ENCODE measurements at regions not wholly inside any gene's neighbourhood (a gene's known extent, or its start where the extent isn't known, plus 50 kb on each side); places are given as distances from the start of the nearest gene placed in this dataset.

DNA sequence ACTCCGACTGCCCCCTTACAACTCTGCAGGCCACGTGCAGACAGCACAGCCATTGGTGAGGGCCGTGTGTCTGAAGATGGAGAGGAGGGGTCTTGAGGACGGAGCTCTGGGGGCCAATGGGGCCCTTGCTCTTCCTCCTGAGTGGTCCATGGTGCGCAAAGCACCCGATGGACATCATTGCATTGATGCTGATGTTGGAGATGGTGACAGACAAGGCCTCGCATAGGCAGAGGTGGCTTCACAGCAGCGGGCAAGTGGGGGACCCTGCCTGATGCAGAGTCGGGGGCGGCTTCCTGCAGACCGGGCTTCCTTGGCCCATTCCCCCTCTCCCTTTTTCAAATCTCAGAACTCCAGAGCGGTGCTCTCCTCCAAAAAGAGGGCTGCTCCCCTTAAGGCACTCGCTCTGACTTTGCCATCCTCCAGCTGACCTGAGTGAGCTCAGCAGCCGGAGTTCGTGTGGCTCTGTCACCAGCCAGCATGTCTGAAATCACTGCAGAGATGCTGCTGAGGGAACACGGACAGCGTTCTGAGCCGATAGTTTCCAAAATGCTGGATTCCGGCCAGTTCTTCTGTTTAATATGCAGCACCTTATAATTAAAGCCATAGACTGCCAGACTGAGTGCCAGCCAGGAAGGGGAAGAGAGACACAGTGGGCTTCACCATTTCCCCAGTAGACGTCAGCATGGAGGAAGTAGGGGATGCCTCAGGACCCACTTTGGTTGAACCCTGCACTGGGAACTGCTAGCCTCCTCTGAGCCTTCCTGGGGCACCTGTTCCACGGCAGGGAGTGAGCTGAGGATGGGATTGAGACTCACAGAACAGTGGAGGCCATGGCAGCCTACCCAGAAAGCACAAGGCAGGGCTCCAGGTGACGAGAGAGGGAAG is 278.2 kb downstream of the BRD1 start:
- ATAC-seq (replicated peaks in 6 of 8), result no peak
- H3K27ac ChIP-seq, result no peak overlapping the region
- in situ Hi-C loops (cut with MboI; ENCODE audit: low pct_unique_long_range_greater_than_20kb in 2 of 9, low sequenced_read_pairs in 9 of 9, unreplicated experiment in 9 of 9), result no loop called here
- WGBS, 10 experiments, result 4 to 100% (median 47%) methylated on average over 1 to 8 of the region's 22 CpGs; no CpG with 5 or more reads in 3 of the 10 experiments
- no peaks in the 10 kb centered on the region for H3K4me1 ChIP-seq (replicated peaks in 1 of 2)
- H3K4me3 ChIP-seq, result no peak overlapping the region

DNA sequence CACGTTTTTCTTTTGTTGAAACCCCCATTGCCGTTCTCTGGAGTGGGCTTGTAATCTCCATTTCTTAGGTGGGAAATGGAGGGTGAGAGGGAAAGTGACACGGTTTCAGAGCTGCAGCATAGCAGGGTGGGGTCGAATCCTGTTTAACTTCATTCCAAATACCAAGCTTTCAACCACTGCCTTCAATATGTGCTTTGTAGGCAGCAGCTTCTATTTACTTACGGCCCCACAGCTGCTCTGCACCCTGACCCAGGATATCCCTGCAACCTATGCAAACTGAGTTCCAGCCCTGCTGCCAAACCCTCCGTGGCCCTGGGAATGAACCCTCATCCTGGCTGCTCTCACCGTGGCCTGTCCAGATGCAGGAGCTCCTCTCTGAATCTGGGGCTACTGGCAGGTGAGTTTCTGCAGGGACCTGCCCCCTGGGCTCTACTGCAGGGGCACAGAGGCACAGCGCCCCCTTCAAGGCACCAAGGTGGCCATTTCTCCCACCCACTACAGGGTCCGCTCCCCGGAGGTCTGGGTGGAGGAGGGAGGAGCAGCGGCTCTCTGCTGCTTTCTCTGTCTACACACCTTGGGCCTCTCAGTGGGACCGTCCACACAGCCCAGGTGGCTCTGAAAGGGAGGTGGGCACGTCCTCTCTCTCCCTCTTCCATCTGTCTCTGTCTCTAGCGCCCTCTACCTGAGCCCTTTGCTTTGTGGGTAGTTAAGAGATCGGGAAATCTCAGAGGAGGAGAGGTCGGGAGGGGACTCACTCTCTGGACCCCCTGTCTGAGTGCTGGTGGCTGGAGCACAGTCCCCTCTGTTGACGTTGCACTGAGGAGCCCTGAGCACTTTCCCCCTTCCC is 279.1 kb downstream of the BRD1 start:
- Histone ChIP-seq H3K27ac (no peak overlapping the region), H3K4me3 (no peak overlapping the region), H3K4me1 (replicated peaks in 1 of 2) (no peaks in the 10 kb centered on the region)
- 0 to 60% (median 35%) methylated on average over 1 to 9 of the region's 17 CpGs; no CpG with 5 or more reads in 2 of the 10 experiments for WGBS, 10 experiments
- no peak for ATAC-seq (replicated peaks in 6 of 8)
- in situ Hi-C loops (cut with MboI; ENCODE audit: low pct_unique_long_range_greater_than_20kb in 2 of 9, low sequenced_read_pairs in 9 of 9, unreplicated experiment in 9 of 9), result no loop called here

DNA sequence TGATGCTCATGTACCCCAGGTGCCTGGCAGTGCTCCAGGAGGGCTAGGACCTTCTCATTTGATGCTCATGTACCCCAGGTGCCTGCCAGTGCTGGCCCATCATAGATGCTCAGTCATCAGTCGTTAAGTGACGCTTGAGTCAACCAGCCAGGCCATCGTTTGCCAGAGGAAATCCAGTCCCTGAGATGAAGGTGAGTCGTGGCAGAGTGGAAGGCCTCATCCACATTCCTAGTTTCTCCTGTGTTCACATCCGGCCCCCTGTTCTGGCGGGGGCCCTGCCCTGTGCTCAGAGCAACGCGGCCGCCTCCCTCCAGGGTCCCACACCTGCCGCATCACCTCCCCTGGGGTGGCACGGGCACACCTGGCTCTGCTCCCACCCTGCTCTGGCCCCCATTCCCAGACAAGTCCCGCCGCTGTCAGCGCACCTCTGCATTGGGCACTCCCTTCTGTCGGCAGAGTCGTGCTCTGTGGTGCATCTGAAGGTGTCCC is 279.9 kb downstream of the BRD1 start:
- WGBS, 10 experiments, result 38 to 100% (median 75%) methylated on average over 1 to 5 of the region's 16 CpGs; no CpG with 5 or more reads in 4 of the 10 experiments
- in situ Hi-C loops (cut with MboI; ENCODE audit: low pct_unique_long_range_greater_than_20kb in 2 of 9, low sequenced_read_pairs in 9 of 9, unreplicated experiment in 9 of 9), result no loop called here

GRCh38 chr22:49546811-49547585 is 280.7 kb downstream of the BRD1 start:
- Histone ChIP-seq H3K4me1 (replicated peaks in 1 of 2) (no peaks in the 10 kb centered on the region), H3K4me3 (no peak overlapping the region), H3K27ac (no peak overlapping the region)
- 17 to 90% (median 62%) methylated on average over 1 to 7 of the region's 16 CpGs; no CpG with 5 or more reads in 1 of the 10 experiments for WGBS, 10 experiments
- in situ Hi-C loops (cut with MboI; ENCODE audit: low pct_unique_long_range_greater_than_20kb in 2 of 9, low sequenced_read_pairs in 9 of 9, unreplicated experiment in 9 of 9), result no loop called here
- no peak for ATAC-seq (replicated peaks in 6 of 8)

More for the DNA sequence above, 279.9 kb downstream of the BRD1 start:
- no peak overlapping the region for H3K4me3 ChIP-seq
- no peak overlapping the region for H3K27ac ChIP-seq
- ATAC-seq (replicated peaks in 6 of 8), result no peak
- H3K4me1 ChIP-seq (replicated peaks in 1 of 2), result no peaks in the 10 kb centered on the region

GRCh38 chr22:49545606-49546005 is 282.1 kb downstream of the BRD1 start:
- Histone ChIP-seq H3K27ac (no peak overlapping the region), H3K4me1 (replicated peaks in 1 of 2) (no peaks in the 10 kb centered on the region), H3K4me3 (no peak overlapping the region)
- peak in 1 of 8 experiments; percentile 33 for ATAC-seq (replicated peaks in 6 of 8)
- in situ Hi-C loops (cut with MboI; ENCODE audit: low pct_unique_long_range_greater_than_20kb in 2 of 9, low sequenced_read_pairs in 9 of 9, unreplicated experiment in 9 of 9), result no loop called here
- WGBS, 10 experiments, result 26 to 82% (median 65%) methylated on average over 1 to 5 of the region's 8 CpGs; no CpG with 5 or more reads in 6 of the 10 experiments

DNA sequence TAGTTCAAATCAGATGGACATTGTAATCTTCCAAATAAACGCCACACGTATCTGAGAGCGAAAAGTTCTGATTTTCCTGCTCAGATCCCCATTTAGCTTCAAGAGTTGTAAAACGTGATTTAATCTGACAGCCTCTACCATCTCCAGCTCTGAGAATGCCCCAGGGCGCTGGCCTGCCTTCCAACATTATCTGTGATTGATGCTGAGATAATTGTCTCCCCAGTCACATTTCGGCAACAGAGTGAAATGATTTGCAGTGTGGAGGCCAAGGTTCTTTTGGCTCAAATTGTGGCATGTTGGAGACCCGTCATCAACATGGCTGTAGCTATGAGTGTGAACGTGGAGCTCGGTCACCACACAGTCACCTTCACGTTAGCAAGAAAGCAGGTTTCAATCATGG is 283.4 kb downstream of the BRD1 start:
- Histone ChIP-seq H3K4me3 (no peak overlapping the region), H3K4me1 (replicated peaks in 1 of 2) (no peaks in the 10 kb centered on the region), H3K27ac (no peak overlapping the region)
- in situ Hi-C loops (cut with MboI; ENCODE audit: low pct_unique_long_range_greater_than_20kb in 2 of 9, low sequenced_read_pairs in 9 of 9, unreplicated experiment in 9 of 9), result no loop called here
- 4 to 82% (median 30%) methylated on average over 3 to 8 of the region's 10 CpGs; no CpG with 5 or more reads in 3 of the 10 experiments for WGBS, 10 experiments
- ATAC-seq (replicated peaks in 6 of 8), result peak in 2 of 8 experiments; percentile 17 to 44

- Histone ChIP-seq H3K27ac (no peak overlapping the region), H3K4me3 (no peak overlapping the region), H3K4me1 (replicated peaks in 1 of 2) (no peaks in the 10 kb centered on the region)
- 0 to 85% (median 33%) methylated on average over 1 to 9 of the region's 10 CpGs; no CpG with 5 or more reads in 1 of the 10 experiments for WGBS, 10 experiments
- in situ Hi-C loops (cut with MboI; ENCODE audit: low pct_unique_long_range_greater_than_20kb in 2 of 9, low sequenced_read_pairs in 9 of 9, unreplicated experiment in 9 of 9), result no loop called here
- no peak for ATAC-seq (replicated peaks in 6 of 8)
Measured at GRCh38 chr22:49543876-49544275, 283.8 kb downstream of the BRD1 start.

- no peak for ATAC-seq (replicated peaks in 6 of 8)
- H3K4me1 ChIP-seq (replicated peaks in 1 of 2), result no peaks in the 10 kb centered on the region
- in situ Hi-C loops (cut with MboI; ENCODE audit: low pct_unique_long_range_greater_than_20kb in 2 of 9, low sequenced_read_pairs in 9 of 9, unreplicated experiment in 9 of 9), result no loop called here
- WGBS, 10 experiments, result 97 to 100% (median 100%) methylated on average over 1 to 5 of the region's 15 CpGs; no CpG with 5 or more reads in 7 of the 10 experiments
- H3K4me3 ChIP-seq, result no peak overlapping the region
- H3K27ac ChIP-seq, result no peak overlapping the region
Measured at GRCh38 chr22:49541693-49542230, 285.9 kb downstream of the BRD1 start.

DNA sequence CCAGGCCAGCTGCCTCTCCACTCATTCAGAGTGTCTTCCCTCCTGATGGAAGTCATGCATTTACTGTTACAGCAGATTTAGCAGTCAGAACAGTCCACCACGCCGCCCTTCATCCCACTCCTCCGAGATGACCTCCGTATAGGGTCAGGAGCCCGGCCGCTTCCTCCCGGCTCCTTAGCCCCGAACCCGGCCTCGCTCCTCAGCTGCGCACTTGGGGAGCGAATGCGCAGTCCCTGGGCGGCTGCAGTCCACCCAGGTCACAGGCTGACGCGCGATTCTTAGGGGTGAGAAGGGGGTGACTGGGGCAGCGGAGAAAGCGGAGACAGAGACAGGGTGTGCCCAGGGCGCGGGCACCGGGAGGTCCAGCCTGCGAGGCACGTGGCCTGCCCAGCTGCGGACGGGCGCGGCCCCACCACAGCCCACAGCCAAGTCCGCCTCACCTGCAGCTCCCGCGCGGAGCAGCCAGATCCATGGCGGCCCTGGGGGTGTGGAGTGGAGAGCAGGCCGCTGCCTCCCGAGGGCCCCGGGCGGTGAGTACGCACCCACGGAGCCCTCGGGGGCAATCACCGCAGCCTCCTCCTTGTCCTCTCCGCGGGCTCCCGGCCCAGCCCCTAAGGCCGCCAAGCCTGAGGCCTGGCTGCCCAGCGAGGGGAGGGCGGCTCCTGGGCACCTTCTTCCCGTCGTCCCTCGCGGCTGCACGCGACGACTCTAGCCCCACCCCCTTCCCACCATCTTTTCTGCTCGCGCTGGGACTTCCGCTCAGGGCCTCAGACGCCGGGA is 286.6 kb downstream of the BRD1 start:
- Histone ChIP-seq H3K27ac (no peak overlapping the region), H3K4me3 (no peak overlapping the region), H3K4me1 (replicated peaks in 1 of 2) (no peaks in the 10 kb centered on the region)
- WGBS, 10 experiments, result 92 to 100% (median 97%) methylated on average over 1 to 9 of the region's 59 CpGs; no CpG with 5 or more reads in 5 of the 10 experiments
- no peak for ATAC-seq (replicated peaks in 6 of 8)
- in situ Hi-C loops (cut with MboI; ENCODE audit: low pct_unique_long_range_greater_than_20kb in 2 of 9, low sequenced_read_pairs in 9 of 9, unreplicated experiment in 9 of 9), result no loop called here

DNA sequence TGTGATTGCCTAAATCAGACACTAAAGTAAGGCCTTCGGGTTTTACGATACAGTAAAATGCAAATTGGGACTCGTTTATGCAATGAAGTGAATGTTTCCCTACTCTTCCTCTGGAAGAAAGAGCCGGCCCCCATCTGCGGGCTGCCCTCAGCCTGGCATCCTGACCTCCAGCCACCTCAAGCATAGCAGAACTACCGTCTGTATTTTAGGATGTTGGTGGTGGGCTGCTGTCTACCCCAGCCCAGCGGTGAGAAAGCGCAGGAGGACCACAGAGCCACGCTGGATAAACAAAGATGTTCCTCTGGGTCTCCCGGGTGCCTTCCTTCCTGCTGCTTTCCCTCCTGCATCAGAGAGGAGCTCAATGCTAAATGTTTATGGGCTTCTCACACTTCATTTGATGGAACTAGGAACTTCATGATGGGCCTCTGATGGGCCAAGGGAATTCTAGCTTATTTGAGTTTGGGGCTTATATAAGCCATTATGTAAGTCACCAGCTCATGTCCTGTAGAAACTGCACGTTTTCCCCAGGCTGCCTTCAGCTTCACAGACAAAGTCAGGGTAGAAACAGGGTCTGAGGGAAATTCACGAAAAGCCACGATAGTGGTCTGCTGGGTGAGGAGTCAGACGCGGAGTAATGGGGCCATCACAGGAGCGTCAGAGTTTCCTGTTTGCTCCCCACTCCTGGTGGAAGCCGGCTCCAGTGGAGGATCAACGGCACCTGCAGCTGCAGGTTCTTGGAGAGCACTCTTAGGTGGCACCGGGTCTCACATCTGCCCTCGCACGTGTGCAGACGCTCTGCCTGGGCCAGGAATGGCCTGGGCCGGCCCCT is 287.4 kb downstream of the BRD1 start:
- Histone ChIP-seq H3K4me1 (replicated peaks in 1 of 2) (no peaks in the 10 kb centered on the region), H3K4me3 (no peak overlapping the region), H3K27ac (no peak overlapping the region)
- no peak for ATAC-seq (replicated peaks in 6 of 8)
- 0 to 93% (median 51%) methylated on average over 2 to 21 of the region's 23 CpGs for WGBS, 10 experiments
- in situ Hi-C loops (cut with MboI; ENCODE audit: low pct_unique_long_range_greater_than_20kb in 2 of 9, low sequenced_read_pairs in 9 of 9, unreplicated experiment in 9 of 9), result no loop called here

DNA sequence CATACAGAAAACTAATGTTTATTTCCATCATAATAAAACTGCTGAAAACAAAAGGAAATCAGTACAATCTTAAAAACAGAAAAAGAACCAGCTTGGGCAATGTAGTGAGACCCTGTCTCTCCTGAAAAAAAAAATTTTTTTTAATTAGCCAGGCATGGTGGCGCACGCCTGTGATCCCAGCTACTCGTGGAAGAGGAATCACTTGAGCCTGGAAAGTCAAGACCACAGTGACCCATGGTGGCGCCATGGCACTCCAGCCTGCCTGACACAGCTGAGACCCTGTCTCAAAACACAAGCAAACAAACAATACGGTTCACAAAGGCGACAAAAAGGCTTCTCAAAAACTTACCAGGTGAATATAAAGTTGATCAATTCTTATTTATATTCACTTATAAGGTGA is 289.7 kb downstream of the BRD1 start:
- H3K4me1 ChIP-seq (replicated peaks in 1 of 2), result no peaks in the 10 kb centered on the region
- no peak overlapping the region for H3K27ac ChIP-seq
- in situ Hi-C loops (cut with MboI; ENCODE audit: low pct_unique_long_range_greater_than_20kb in 2 of 9, low sequenced_read_pairs in 9 of 9, unreplicated experiment in 9 of 9), result no loop called here
- WGBS, 10 experiments, result 3 to 100% (median 33%) methylated on average over 3 to 6 of the region's 6 CpGs; no CpG with 5 or more reads in 2 of the 10 experiments
- no peak overlapping the region for H3K4me3 ChIP-seq
- no peak for ATAC-seq (replicated peaks in 6 of 8)
